Skeletal muscle tissue (tissue), 3 donors: ENCODE measurements at regions not wholly inside any gene's neighbourhood (a gene's known extent, or its start where the extent isn't known, plus 50 kb on each side); places are given as distances from the start of the nearest gene placed in this dataset.
A peak's percentile ranks its signal among the peaks of the same experiment; 100 is the strongest.

Source experiments
- H3K27ac ChIP-seq: one replicate; pipeline ENCODE4 v1.7.0; 2013; ENCODE audit warnings: mild to moderate bottlenecking, low read depth, low read length, inconsistent platforms
- H3K27me3 ChIP-seq, 3 donors: one replicate each; pipeline ENCODE4 v1.7.0; 2013; ENCODE audit warnings: low read length in 3 of 3; ENCODE audit not compliant: control insufficient read depth in 3 of 3, insufficient read depth in 3 of 3
- H3K36me3 ChIP-seq, 3 donors: one replicate each; pipeline ENCODE4 v1.7.0; 2013; ENCODE audit warnings: low read length in 3 of 3; ENCODE audit not compliant: control insufficient read depth in 3 of 3, insufficient read depth in 3 of 3
- H3K4me1 ChIP-seq, 3 donors: one replicate each; pipeline ENCODE4 v1.7.0; 2013; ENCODE audit warnings: low read length in 3 of 3, mild to moderate bottlenecking in 3 of 3; ENCODE audit not compliant: control insufficient read depth in 3 of 3, insufficient read depth in 3 of 3
- H3K4me3 ChIP-seq, 3 donors: one replicate each; pipeline ENCODE4 v1.7.0; 2013; ENCODE audit warnings: low read length in 3 of 3
- H3K9ac ChIP-seq, 3 donors: one replicate each; pipeline ENCODE4 v1.7.0; 2013; ENCODE audit warnings: low read length in 3 of 3, mild to moderate bottlenecking in 3 of 3, moderate library complexity in 2 of 3, low read depth in 1 of 3
- H3K9me3 ChIP-seq, 3 donors: one replicate each; pipeline ENCODE4 v1.7.0; 2013; ENCODE audit warnings: low read length in 3 of 3; ENCODE audit not compliant: control insufficient read depth in 3 of 3
- donor health status: Osteomylitis.

DNA sequence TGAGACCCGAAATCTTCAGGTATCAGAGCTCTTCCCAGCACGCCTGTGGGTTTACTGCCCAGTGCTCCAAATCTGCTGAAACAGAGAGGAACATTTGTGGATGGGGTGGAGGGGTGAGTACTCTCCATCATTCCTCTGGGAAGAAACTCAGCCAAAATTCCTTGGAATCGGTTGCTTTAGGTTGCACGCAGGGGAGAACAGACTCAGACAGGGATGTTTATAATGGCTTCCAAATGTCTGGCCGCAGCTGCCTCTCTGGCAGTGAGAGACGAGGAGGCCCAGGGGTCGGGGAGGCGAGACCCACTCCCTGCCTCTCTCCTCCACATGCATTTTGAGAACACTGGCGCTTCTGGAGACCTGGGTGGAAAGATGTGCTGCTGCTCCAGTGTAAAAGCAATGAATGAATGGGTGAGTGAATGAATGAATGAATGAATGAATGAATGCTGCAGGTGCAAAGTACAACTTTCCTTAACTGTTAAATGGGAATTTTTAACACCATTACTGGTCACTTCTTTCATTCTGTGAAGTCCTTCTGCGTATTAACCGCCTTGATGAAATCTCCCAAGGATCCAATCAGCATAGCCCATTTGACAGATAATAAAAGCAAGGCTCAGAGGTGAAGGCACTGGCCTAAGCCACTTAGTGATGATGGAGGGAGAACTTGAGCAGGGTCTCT is 437.4 kb downstream of the MIAT start:
- H3K36me3 ChIP-seq: no peaks in the 10 kb centered on the region
- no peak overlapping the region for H3K4me3 ChIP-seq
- no peak overlapping the region for H3K27ac ChIP-seq
- no peaks in the 10 kb centered on the region for H3K4me1 ChIP-seq
- H3K9ac ChIP-seq: no peak overlapping the region
- no peaks in the 10 kb centered on the region for H3K9me3 ChIP-seq
- peaks cover 41 to 68% (median 45%) of the 10 kb centered on the region in 3 donors for H3K27me3 ChIP-seq

DNA sequence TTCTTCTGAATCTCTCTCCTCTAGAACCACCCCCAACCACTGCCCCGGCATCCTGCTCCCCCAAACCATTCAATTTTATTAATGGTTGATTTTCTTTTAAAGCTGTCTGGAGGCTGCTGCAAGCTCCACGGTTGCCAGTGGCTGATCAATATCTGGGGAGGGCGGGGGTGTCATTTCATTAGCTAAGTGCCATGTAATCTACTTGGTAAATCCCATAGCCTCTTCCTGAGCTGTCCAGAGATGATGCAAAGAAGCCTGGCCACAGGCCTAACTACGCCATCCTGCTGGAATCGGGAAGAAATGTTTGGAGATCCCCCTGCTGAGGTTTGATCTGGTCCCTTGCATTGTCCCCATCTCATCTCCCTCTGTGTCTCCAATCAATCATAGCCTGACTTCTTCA is 440.1 kb downstream of the MIAT start:
- H3K27me3 ChIP-seq: peaks cover 41 to 67% (median 53%) of the 10 kb centered on the region in 3 donors
- no peaks in the 10 kb centered on the region for H3K4me1 ChIP-seq
- H3K9me3 ChIP-seq: no peaks in the 10 kb centered on the region
- H3K36me3 ChIP-seq: no peaks in the 10 kb centered on the region
- H3K9ac ChIP-seq: no peak overlapping the region
- no peak overlapping the region for H3K4me3 ChIP-seq
- H3K27ac ChIP-seq: no peak overlapping the region

DNA sequence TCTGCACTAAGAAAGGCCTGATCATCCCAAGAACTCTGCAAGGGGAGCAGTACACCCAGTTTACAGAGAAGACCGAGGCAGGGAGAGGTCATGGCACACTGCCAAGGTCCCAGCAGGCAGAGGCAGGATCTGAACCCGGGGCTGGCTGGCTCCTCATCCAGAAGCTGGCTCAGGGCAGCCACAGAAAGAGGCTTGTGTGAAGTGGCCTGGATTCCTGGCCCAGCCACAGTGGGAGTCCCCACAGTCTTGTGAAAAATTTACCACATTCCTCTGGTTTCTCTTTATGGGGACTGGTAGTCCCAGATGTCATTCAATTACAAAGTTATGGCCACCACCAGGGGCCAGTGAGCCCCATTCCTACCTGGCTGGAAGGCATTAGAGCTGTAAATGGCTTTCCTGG is 440.5 kb downstream of the MIAT start:
- no peaks in the 10 kb centered on the region for H3K36me3 ChIP-seq
- no peak overlapping the region for H3K4me3 ChIP-seq
- H3K9me3 ChIP-seq: no peaks in the 10 kb centered on the region
- no peak overlapping the region for H3K27ac ChIP-seq
- H3K4me1 ChIP-seq: no peaks in the 10 kb centered on the region
- H3K27me3 ChIP-seq: peaks cover 46 to 67% (median 53%) of the 10 kb centered on the region in 3 donors
- H3K9ac ChIP-seq: no peak overlapping the region

DNA sequence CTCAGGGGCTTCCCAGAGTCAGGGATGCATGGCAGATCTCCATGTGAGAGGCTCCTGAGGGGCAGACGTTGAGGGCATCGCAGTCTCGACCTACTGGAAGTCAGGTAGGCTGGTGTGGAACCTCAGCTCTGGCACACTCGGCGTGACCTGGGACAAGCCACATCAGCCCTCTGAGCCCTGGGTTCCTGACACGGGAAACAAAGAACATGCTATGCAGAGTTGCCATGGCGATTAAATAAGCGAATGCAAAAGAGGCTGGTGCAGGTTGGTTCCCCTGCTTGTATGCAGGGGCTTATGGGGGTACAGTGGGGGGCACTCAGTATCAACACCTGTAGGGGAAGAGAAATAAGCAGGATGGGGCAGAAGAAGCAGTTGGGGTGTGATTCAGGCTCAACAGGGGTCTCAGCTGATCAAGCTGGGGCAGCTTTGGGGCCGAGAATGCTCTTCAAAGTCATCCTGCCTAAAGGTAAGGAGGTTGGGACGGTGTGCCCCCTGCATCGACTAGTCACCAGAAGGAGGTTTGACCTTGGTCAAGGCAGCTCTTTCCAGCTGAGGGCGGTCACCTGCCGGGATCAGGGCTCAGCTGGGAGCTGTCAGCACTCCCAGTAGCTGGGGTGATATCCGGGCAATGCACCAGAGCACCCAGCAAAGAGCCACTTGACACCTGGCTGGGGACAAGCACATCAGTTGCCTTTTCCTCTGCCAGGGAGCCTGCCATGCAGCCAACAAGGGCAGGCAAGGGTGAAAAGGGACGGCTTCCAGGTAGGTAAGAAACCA is 442.7 kb downstream of the MIAT start:
- H3K4me1 ChIP-seq: no peaks in the 10 kb centered on the region
- no peaks in the 10 kb centered on the region for H3K9me3 ChIP-seq
- H3K9ac ChIP-seq: no peak overlapping the region
- H3K36me3 ChIP-seq: no peaks in the 10 kb centered on the region
- H3K4me3 ChIP-seq: no peak overlapping the region
- H3K27me3 ChIP-seq: peaks cover 37 to 55% (median 44%) of the 10 kb centered on the region in 3 donors
- no peak overlapping the region for H3K27ac ChIP-seq

DNA sequence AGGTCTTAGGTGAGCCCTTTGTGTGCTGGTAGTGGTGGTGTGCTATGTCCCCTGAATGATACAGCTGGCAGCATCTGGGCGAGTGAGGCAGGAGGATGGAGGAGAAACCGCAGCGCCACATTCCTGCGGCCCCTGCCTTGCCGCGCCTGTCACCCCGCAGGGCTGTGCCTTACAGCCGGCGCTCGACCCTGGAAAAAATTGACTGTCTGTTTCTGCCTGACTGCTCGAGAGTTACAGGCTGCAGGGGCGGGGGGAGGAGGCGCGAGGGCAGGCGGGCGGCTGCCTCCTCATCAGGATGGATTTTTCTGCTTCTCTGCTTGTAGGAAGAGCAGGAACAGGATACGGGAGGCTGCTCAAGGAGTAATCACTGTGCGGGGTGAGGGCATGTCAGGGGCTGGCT is 443.4 kb downstream of the MIAT start:
- no peaks in the 10 kb centered on the region for H3K36me3 ChIP-seq
- H3K27ac ChIP-seq: no peak overlapping the region
- H3K4me3 ChIP-seq: no peak overlapping the region
- H3K4me1 ChIP-seq: no peaks in the 10 kb centered on the region
- H3K27me3 ChIP-seq: peaks cover 37 to 54% (median 48%) of the 10 kb centered on the region in 3 donors
- H3K9ac ChIP-seq: no peak overlapping the region
- H3K9me3 ChIP-seq: no peaks in the 10 kb centered on the region

DNA sequence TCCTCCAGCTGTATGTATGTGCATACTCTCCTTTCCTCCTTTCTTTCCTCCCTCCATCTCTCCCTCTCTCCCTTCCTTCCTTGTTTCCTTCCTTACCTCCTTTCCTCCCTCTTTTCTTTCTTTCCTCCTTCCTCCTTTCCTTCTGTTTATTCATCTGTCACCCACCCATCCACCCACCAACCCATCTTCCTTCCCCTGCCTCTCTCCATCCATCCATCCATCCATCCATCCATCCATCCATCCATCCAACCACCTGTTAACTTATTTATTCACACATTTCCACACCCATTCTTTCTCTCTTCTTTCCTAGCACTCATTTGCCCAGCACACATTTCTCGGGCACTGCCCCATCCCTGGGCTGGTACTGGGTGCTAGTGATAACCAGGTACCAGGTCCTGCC is 443.9 kb downstream of the MIAT start:
- no peak overlapping the region for H3K9ac ChIP-seq
- H3K4me1 ChIP-seq: peaks cover 0 to 3% (median 2%) of the 10 kb centered on the region in 3 donors
- no peak overlapping the region for H3K4me3 ChIP-seq
- no peak overlapping the region for H3K27ac ChIP-seq
- peaks cover 37 to 49% (median 48%) of the 10 kb centered on the region in 3 donors for H3K27me3 ChIP-seq
- no peaks in the 10 kb centered on the region for H3K36me3 ChIP-seq
- H3K9me3 ChIP-seq: no peaks in the 10 kb centered on the region

DNA sequence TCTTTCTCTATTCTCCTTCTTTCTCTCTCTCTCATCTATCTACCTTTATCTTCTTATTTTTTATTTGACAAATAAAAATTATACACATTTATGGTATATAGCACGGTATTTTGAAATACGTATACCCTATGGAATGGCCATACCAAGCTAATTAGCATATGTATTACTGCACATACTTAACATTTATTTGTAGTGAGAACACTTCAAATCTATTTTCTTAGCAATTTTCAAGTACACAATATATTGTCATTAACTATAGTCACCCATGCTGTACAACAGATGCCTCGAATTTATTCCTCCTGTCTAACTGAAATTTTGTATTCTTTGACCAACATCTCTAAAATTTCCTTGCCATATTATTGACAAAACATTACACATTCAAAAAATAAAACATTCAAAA is 447.1 kb downstream of the MIAT start:
- Histone ChIP-seq H3K4me1 (peaks cover 0 to 3% (median 2%) of the 10 kb centered on the region in 3 donors), H3K9me3 (no peaks in the 10 kb centered on the region), H3K27ac (no peak overlapping the region), H3K36me3 (no peaks in the 10 kb centered on the region), H3K27me3 (peaks cover 32 to 42% (median 34%) of the 10 kb centered on the region in 3 donors), H3K9ac (no peak overlapping the region), H3K4me3 (no peak overlapping the region)

DNA sequence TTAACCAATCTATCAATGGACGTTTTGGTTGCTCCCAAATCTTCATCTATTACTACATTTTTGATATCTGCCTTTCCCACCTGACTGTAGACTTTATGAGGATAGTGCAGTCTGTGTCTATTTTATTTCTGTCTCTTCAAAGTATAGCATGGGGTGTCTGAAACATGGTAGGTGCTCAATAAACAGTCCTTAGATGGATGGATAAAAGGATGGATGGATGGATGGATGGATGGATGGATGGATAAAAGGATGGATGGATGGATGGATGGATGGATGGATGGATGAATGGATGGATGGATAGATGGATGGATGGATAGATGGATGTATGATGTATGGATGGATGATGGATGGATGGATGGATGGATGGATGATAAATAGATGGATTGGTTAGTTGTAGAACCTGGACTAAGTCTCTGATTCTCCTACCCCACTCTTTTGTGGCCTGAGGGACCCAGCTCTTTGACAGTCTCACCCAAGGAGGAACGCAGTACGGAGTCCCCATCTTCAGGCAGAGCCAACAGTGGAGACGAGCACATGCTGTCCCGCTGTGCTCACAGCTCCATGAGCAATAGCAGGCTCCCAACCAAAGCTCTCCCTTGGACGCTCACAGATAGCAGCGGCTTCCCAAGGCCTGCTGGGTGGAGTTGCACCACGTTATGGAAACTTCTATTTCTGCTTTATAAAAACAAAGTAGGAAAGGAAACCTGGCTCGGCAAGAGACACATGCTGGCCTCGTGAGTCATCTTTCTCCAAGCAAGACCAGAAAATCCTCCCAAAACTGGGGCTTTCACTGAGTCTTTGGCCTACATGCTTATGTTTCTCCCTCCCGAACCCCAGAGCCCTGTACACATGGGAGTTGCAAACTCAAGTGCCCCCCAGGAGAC is 448.0 kb downstream of the MIAT start:
- peaks cover 0 to 3% (median 2%) of the 10 kb centered on the region in 3 donors for H3K4me1 ChIP-seq
- no peaks in the 10 kb centered on the region for H3K9me3 ChIP-seq
- H3K27me3 ChIP-seq: peaks cover 25 to 33% (median 28%) of the 10 kb centered on the region in 3 donors
- H3K36me3 ChIP-seq: no peaks in the 10 kb centered on the region
- H3K27ac ChIP-seq: peak overlapping the region; percentile 40
- H3K9ac ChIP-seq: no peak overlapping the region
- H3K4me3 ChIP-seq: no peak overlapping the region

DNA sequence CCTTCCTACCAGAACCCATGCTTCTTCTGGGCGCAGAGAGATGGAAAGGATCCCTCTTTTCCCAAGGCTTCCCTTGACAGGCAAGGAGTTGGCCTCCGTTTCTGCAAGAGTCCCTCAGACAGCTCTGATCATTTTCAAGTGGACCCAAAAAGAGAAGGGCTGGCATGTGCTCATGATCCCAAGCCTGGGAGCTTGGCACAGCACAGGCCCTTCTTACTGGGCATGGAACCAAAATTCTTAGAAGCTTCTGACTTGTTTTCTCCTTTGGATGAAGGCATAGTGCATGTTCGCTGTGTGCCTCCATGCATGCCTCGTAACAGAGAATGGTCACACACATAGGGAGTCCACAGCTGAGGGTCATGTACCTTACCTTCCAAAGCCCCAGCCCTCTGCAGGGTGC is 449.6 kb downstream of the MIAT start:
- H3K9me3 ChIP-seq: no peaks in the 10 kb centered on the region

More for the DNA sequence above, 449.6 kb downstream of the MIAT start:
- Histone ChIP-seq H3K4me1 (peaks cover 0 to 3% (median 2%) of the 10 kb centered on the region in 3 donors), H3K36me3 (no peaks in the 10 kb centered on the region), H3K27me3 (peaks cover 14 to 22% (median 16%) of the 10 kb centered on the region in 3 donors), H3K9ac (no peak overlapping the region), H3K27ac (no peak overlapping the region), H3K4me3 (no peak overlapping the region)
